Activated naive CD4-positive, alpha-beta T cell treated with anti-CD3 and anti-CD28 coated beads for 36 hours (primary cell): ENCODE measurements at regions not wholly inside any gene's neighbourhood (a gene's known extent, or its start where the extent isn't known, plus 50 kb on each side); places are given as distances from the start of the nearest gene placed in this dataset.

Experiments
- CTCF ChIA-PET: fragments of 350-600 bp; sonication (Branson Sonifier 250); formaldehyde crosslinking; loops from one replicate; lab custom pipeline; 2021; ENCODE audit warnings: antibody characterized with exemption; lab: Charles Lee
- DNase-seq: peaks from one replicate; pipeline ENCODE4 v3.0.0-alpha.2; 2020
- H3K27ac Mint-ChIP-seq: one replicate; pipeline ENCODE4 v1.8.0; 2021; ENCODE audit warnings: mild to moderate bottlenecking, mixed read lengths
- H3K27me3 Mint-ChIP-seq: one replicate; pipeline ENCODE4 v1.8.0; 2021; ENCODE audit warnings: low read depth, mixed read lengths
- H3K36me3 Mint-ChIP-seq: one replicate; pipeline ENCODE4 v1.8.0; 2021; ENCODE audit warnings: low read depth, mixed read lengths
- H3K4me1 Mint-ChIP-seq: one replicate; pipeline ENCODE4 v1.8.0; 2021; ENCODE audit warnings: low read depth, mixed read lengths
- H3K4me3 Mint-ChIP-seq: one replicate; pipeline ENCODE4 v1.8.0; 2021; ENCODE audit warnings: mild to moderate bottlenecking, moderate library complexity, mixed read lengths
- H3K9me3 Mint-ChIP-seq: one replicate; pipeline ENCODE4 v1.8.0; 2021; ENCODE audit warnings: mixed read lengths
- intact Hi-C: fragments of 100-400 bp; cut with micrococcal nuclease; formaldehyde crosslinking; loops from one replicate; pipeline ENCODE4 v1.15.1; 2023

DNA sequence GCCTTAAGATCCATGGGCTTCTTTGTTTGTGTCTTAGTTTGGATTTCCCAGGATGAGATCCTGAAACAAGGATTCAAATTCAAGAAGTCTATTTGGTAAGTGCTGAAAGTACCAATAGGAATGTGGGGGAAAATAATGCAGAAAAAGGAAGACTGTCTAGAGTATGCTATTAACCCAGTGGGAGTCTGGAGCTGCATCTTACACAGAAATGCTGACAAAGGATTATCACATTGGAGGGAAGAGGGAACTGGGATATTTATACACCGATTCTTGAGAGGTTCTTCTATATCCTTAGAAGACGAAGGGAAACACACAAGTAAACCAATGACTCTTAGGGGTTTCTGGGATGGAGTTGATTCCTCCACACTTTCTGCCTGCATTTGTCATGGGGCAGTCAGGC is 294.8 kb upstream of the FIGN start:
- CTCF ChIA-PET = no interaction called here
- no peaks in the 10 kb centered on the region for H3K36me3 Mint-ChIP-seq
- no peaks in the 10 kb centered on the region for H3K27me3 Mint-ChIP-seq

DNA sequence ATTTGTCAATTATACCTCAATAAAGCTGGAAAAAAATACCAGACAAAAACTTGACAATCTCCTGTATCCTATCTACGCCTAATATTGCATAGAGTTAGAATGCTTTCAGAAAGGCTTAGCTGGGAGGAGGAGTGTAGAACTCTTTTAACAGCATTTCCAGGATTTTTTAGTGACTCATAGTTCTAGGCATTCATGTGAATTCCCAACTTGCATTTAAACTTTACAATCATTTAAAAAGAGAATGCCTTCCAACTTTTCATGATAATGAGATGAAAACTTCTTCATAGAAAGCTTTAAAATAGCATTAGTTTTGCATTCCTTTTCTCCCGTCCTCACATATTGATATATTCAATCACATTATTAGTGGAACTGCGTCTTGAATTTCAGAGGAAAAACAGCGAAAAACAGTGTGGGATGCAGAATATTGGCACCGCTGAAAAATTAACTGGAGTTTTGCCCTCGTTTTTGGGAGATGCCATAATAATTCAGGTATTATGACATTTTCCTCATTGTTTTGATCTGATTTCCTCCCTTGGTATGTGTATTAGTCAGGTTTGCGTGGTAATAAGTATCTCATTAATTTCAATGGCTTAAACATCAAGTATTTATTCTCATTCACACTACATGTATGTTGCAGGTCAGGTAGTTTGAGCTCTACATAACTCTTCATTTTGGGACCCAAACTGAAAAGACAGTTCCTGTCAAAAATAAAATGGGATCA is 293.2 kb upstream of the FIGN start:
- CTCF ChIA-PET = no interaction called here
- no peak overlapping the region for H3K27ac Mint-ChIP-seq

More for the DNA sequence above, 294.8 kb upstream of the FIGN start:
- Mint-ChIP-seq H3K27ac (no peak overlapping the region), H3K9me3 (peaks cover 2% of the 10 kb centered on the region), H3K4me1 (no peaks in the 10 kb centered on the region), H3K4me3 (no peak overlapping the region)
- no peak for DNase-seq
- intact Hi-C loops = loop anchor here (5.0 kb wide), 1 partner anchor 57 kb away; no protein-coding TSS in a partner anchor

GRCh38 chr2:164024396-164024795 is 288.6 kb upstream of the FIGN start:
- H3K27ac Mint-ChIP-seq = no peak overlapping the region
- H3K27me3 Mint-ChIP-seq = no peaks in the 10 kb centered on the region
- DNase-seq = no peak
- H3K4me1 Mint-ChIP-seq = no peaks in the 10 kb centered on the region
- intact Hi-C loops = no loop called here
- no peaks in the 10 kb centered on the region for H3K36me3 Mint-ChIP-seq
- H3K4me3 Mint-ChIP-seq = no peak overlapping the region
- CTCF ChIA-PET = no interaction called here
- H3K9me3 Mint-ChIP-seq = peaks cover 2% of the 10 kb centered on the region

More for the DNA sequence above, 293.2 kb upstream of the FIGN start:
- peaks cover 2% of the 10 kb centered on the region for H3K9me3 Mint-ChIP-seq
- H3K4me3 Mint-ChIP-seq = no peak overlapping the region
- H3K4me1 Mint-ChIP-seq = no peaks in the 10 kb centered on the region
- no peak for DNase-seq
- no peaks in the 10 kb centered on the region for H3K36me3 Mint-ChIP-seq
- no peaks in the 10 kb centered on the region for H3K27me3 Mint-ChIP-seq
- intact Hi-C loops = no loop called here

- Mint-ChIP-seq H3K4me1 (no peaks in the 10 kb centered on the region), H3K27ac (no peak overlapping the region), H3K36me3 (no peaks in the 10 kb centered on the region), H3K9me3 (peaks cover 2% of the 10 kb centered on the region), H3K27me3 (no peaks in the 10 kb centered on the region), H3K4me3 (no peak overlapping the region)
- intact Hi-C loops = no loop called here
- no peak for DNase-seq
- CTCF ChIA-PET = no interaction called here
Measured at GRCh38 chr2:164023896-164024295, 288.1 kb upstream of the FIGN start.

GRCh38 chr2:164015328-164016123 is 279.7 kb upstream of the FIGN start:
- Mint-ChIP-seq H3K9me3 (no peaks in the 10 kb centered on the region), H3K27me3 (no peaks in the 10 kb centered on the region), H3K4me3 (no peak overlapping the region), H3K36me3 (no peaks in the 10 kb centered on the region), H3K4me1 (no peaks in the 10 kb centered on the region), H3K27ac (no peak overlapping the region)
- DNase-seq = no peak
- intact Hi-C loops = no loop called here
- CTCF ChIA-PET = no interaction called here

DNA sequence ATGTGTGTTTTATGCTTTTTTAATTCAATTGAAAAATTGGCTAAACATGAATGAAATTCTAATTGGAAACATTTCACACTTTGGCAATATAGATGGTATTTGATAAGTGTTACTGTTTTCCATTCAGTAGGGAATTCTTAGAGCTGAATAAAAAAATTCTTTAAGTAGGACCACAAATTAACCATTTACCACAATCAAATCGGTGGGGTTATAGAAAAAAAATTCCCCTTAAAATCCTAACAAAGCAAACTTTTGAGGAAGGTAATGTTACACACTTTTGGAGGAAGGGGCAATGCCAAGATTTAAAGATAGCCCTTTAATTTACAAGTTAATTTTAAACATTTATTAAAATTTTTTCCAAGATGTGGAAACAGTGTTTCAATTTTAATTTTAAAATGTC is 279.0 kb upstream of the FIGN start:
- CTCF ChIA-PET = no interaction called here

GRCh38 chr2:164014068-164014731 is 278.4 kb upstream of the FIGN start:
- Mint-ChIP-seq H3K36me3 (no peaks in the 10 kb centered on the region), H3K4me3 (no peak overlapping the region), H3K9me3 (no peaks in the 10 kb centered on the region), H3K27ac (no peak overlapping the region), H3K27me3 (no peaks in the 10 kb centered on the region), H3K4me1 (no peaks in the 10 kb centered on the region)
- intact Hi-C loops = no loop called here
- CTCF ChIA-PET = interaction anchor here (0.5 kb wide), 1 partner anchor 54 kb away, joined by 4 read pairs; no protein-coding TSS in a partner anchor
- DNase-seq = no peak

More for the DNA sequence above, 279.0 kb upstream of the FIGN start:
- no peaks in the 10 kb centered on the region for H3K9me3 Mint-ChIP-seq
- no peak for DNase-seq
- no peak overlapping the region for H3K4me3 Mint-ChIP-seq
- intact Hi-C loops = no loop called here
- no peak overlapping the region for H3K27ac Mint-ChIP-seq
- H3K27me3 Mint-ChIP-seq = no peaks in the 10 kb centered on the region
- H3K36me3 Mint-ChIP-seq = no peaks in the 10 kb centered on the region
- H3K4me1 Mint-ChIP-seq = no peaks in the 10 kb centered on the region

GRCh38 chr2:164012581-164012980 is 276.8 kb upstream of the FIGN start:
- intact Hi-C loops = no loop called here
- DNase-seq = no peak
- Mint-ChIP-seq H3K9me3 (no peaks in the 10 kb centered on the region), H3K4me3 (no peak overlapping the region), H3K27me3 (no peaks in the 10 kb centered on the region), H3K4me1 (no peaks in the 10 kb centered on the region), H3K27ac (no peak overlapping the region), H3K36me3 (no peaks in the 10 kb centered on the region)
- CTCF ChIA-PET = no interaction called here

DNA sequence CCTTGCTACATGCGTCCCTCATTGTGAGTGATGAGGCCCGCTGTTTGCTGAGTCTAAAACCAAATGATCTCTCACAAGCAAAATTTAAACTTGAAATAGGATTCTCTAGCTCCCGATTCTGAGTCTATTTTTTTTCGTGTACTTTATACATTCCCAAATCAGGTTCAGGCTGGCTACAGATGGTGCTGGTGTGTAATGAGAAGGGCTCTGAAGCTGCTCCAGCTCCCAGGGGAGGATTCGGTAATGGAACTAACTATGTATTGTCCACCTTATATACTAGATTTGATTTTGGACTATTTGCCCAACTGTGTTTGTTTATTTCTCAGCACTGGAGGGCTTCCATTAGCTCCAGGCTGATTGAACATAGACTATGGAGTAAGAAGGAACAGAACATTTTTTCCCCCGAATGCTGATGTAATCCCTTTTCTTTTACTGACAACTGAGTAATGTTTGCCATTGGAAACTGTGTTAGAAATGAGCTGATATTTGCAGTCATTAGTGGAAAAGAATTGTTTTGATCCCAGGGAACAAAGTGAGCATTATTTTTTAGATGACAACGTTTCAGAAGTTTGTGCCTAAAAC is 274.0 kb upstream of the FIGN start:
- Mint-ChIP-seq H3K36me3 (no peaks in the 10 kb centered on the region), H3K27ac (no peak overlapping the region), H3K4me1 (no peaks in the 10 kb centered on the region), H3K9me3 (no peaks in the 10 kb centered on the region), H3K4me3 (no peak overlapping the region), H3K27me3 (no peaks in the 10 kb centered on the region)
- DNase-seq = no peak
- intact Hi-C loops = no loop called here
- CTCF ChIA-PET = no interaction called here

GRCh38 chr2:164008752-164009151 is 272.9 kb upstream of the FIGN start:
- intact Hi-C loops = no loop called here
- no peaks in the 10 kb centered on the region for H3K36me3 Mint-ChIP-seq

DNA sequence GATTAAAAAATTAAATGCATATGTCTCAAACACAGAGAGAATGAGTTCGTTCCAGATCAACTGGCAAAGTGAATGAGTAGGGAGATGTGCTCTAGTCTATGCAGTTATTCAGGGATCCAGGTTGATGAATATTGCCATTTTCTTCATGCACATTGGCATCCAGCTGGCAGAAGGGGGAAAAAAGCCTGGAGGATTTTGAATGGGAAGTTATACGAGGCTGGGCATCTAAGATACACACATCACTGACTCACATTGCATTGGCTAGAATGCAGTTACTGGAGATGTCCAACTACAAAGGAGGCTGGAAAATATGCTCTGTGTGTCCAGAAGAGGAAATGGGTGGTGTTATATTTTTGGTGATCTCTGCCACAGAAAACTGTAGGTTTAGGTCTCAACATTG is 270.9 kb upstream of the FIGN start:
- no peak overlapping the region for H3K4me3 Mint-ChIP-seq
- no peaks in the 10 kb centered on the region for H3K27me3 Mint-ChIP-seq
- intact Hi-C loops = no loop called here
- H3K4me1 Mint-ChIP-seq = no peaks in the 10 kb centered on the region
- CTCF ChIA-PET = no interaction called here
- DNase-seq = no peak
- no peaks in the 10 kb centered on the region for H3K36me3 Mint-ChIP-seq
- H3K27ac Mint-ChIP-seq = no peak overlapping the region
- no peaks in the 10 kb centered on the region for H3K9me3 Mint-ChIP-seq

More at GRCh38 chr2:164008752-164009151, 272.9 kb upstream of the FIGN start:
- no peak for DNase-seq
- H3K27ac Mint-ChIP-seq = no peak overlapping the region
- no peaks in the 10 kb centered on the region for H3K4me1 Mint-ChIP-seq
- CTCF ChIA-PET = no interaction called here
- no peaks in the 10 kb centered on the region for H3K27me3 Mint-ChIP-seq
- H3K9me3 Mint-ChIP-seq = no peaks in the 10 kb centered on the region
- H3K4me3 Mint-ChIP-seq = no peak overlapping the region

DNA sequence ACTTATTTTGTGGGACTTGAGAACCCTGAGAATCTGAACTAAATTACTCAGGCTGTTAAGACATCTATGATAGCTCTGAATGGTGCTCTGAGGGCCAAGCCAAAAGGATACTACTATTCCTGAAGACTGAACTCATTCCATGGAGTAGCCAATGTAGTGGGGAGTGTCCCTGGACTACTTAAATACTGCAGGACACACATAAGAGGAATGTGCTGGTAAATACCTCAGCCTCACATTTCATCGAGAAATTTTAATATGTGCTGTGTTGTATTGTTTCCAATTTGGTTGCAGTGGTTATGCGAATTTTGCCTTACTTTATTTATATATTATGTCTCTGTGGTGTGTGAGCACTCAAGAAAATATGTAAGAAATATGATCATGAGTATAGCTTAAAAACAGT is 264.4 kb upstream of the FIGN start:
- H3K9me3 Mint-ChIP-seq = no peaks in the 10 kb centered on the region
- H3K27me3 Mint-ChIP-seq = no peaks in the 10 kb centered on the region
- intact Hi-C loops = no loop called here
- no peaks in the 10 kb centered on the region for H3K4me1 Mint-ChIP-seq
- H3K4me3 Mint-ChIP-seq = no peak overlapping the region
- H3K36me3 Mint-ChIP-seq = no peaks in the 10 kb centered on the region
- no peak overlapping the region for H3K27ac Mint-ChIP-seq
- CTCF ChIA-PET = no interaction called here
- DNase-seq = no peak
